Testis (tissue), 2 donors: ENCODE measurements at regions not wholly inside any gene's neighbourhood (a gene's known extent, or its start where the extent isn't known, plus 50 kb on each side); places are given as distances from the start of the nearest gene placed in this dataset.

ENCODE experiments used
- DNase-seq: peaks from one replicate; pipeline ENCODE4 v3.0.0-alpha.2; 2019
- H3K27ac ChIP-seq, 2 donors: fragments of 200-600 bp; sonication (generic); one replicate each; pipeline ENCODE4 v1.5.1; 2019
- H3K27me3 ChIP-seq: fragments of 200-600 bp; sonication (generic); one replicate; pipeline ENCODE4 v1.5.1; 2019
- H3K36me3 ChIP-seq: fragments of 200-600 bp; sonication (generic); one replicate; pipeline ENCODE4 v1.5.1; 2017; ENCODE audit warnings: low read depth; ENCODE audit errors: missing control alignments
- H3K4me1 ChIP-seq: fragments of 200-600 bp; sonication (generic); one replicate; pipeline ENCODE4 v1.5.1; 2019
- H3K4me3 ChIP-seq, 2 donors: fragments of 200-600 bp; sonication (generic); one replicate each; pipeline ENCODE4 v1.5.1; 2017 to 2019
- H3K9me3 ChIP-seq: fragments of 200-600 bp; sonication (generic); one replicate; pipeline ENCODE4 v1.5.1; 2017
- CTCF ChIP-seq, 3 experiments: fragments of 450-650 bp in 2 of 3; fragments of 200-600 bp in 1 of 3; sonication (generic) in 1 of 3; IDR thresholded peaks; one replicate each; pipeline ENCODE4 v1.5.1; 2016 to 2019; ENCODE audit warnings: antibody characterized with exemption in 3 of 3, mild to moderate bottlenecking in 2 of 3, moderate library complexity in 1 of 3
- POLR2A ChIP-seq: fragments of 450-650 bp; IDR thresholded peaks from one replicate; pipeline ENCODE4 v1.6.1; 2017; ENCODE audit warnings: antibody characterized with exemption, mild to moderate bottlenecking, moderate library complexity
- WGBS, 2 donors: methylation state at CpG; one replicate each; pipeline ENCODE4 v1.1.5; 2018; 5-methylcytosine and 5-hydroxymethylcytosine counted together
- intact Hi-C: fragments of 100-400 bp; cut with DNase I; formaldehyde crosslinking; loops from one replicate; pipeline ENCODE4 v1.15.1; 2023; ENCODE audit warnings: low total_unique reads

- 89 to 95% methylated on average over 14 to 21 of the region's 21 CpGs for WGBS, 2 donors
- TF ChIP-seq CTCF (IDR thresholded peaks at IDR 0.05) (no peak), POLR2A (no peak)
- no peaks in the 10 kb centered on the region for H3K36me3 ChIP-seq
- no peaks in the 10 kb centered on the region for H3K4me1 ChIP-seq
- H3K9me3 ChIP-seq, result no peaks in the 10 kb centered on the region
- H3K27me3 ChIP-seq, result no peaks in the 10 kb centered on the region
- intact Hi-C loops, result no loop called here
- no peak overlapping the region for H3K4me3 ChIP-seq
- H3K27ac ChIP-seq, result no peak overlapping the region
- no peak for DNase-seq
Measured at GRCh38 chr4:3669553-3669949, 96.6 kb upstream of the ADRA2C start.

- TF ChIP-seq POLR2A (no peak), CTCF (IDR thresholded peaks at IDR 0.05) (no peak)
- Histone ChIP-seq H3K9me3 (no peaks in the 10 kb centered on the region), H3K27ac (no peak overlapping the region), H3K4me1 (no peaks in the 10 kb centered on the region), H3K36me3 (no peaks in the 10 kb centered on the region), H3K27me3 (no peaks in the 10 kb centered on the region), H3K4me3 (no peak overlapping the region)
- 92 to 94% methylated on average over 6 to 27 of the region's 27 CpGs for WGBS, 2 donors
- intact Hi-C loops, result no loop called here
- DNase-seq, result no peak
Measured at GRCh38 chr4:3668825-3669552, 97.2 kb upstream of the ADRA2C start.

GRCh38 chr4:3667258-3667657 lies 98.9 kb upstream of the ADRA2C start:
- Histone ChIP-seq H3K4me3 (no peak overlapping the region), H3K36me3 (no peaks in the 10 kb centered on the region), H3K9me3 (no peaks in the 10 kb centered on the region), H3K4me1 (no peaks in the 10 kb centered on the region), H3K27ac (no peak overlapping the region), H3K27me3 (no peaks in the 10 kb centered on the region)
- no peak for DNase-seq
- intact Hi-C loops, result no loop called here
- TF ChIP-seq POLR2A (no peak), CTCF (IDR thresholded peaks at IDR 0.05) (no peak)
- 75 to 86% methylated on average over 4 to 7 of the region's 7 CpGs for WGBS, 2 donors

- no peaks in the 10 kb centered on the region for H3K36me3 ChIP-seq
- H3K4me3 ChIP-seq, result no peak overlapping the region
- TF ChIP-seq CTCF (IDR thresholded peaks at IDR 0.05) (no peak), POLR2A (no peak)
- intact Hi-C loops, result no loop called here
- H3K27me3 ChIP-seq, result no peaks in the 10 kb centered on the region
- no peaks in the 10 kb centered on the region for H3K4me1 ChIP-seq
- H3K27ac ChIP-seq, result no peak overlapping the region
- WGBS, 2 donors, result 97 to 99% methylated on average over 6 of the region's 6 CpGs
- H3K9me3 ChIP-seq, result no peaks in the 10 kb centered on the region
- DNase-seq, result no peak
Measured at GRCh38 chr4:3666263-3666662, 99.9 kb upstream of the ADRA2C start.

- TF ChIP-seq POLR2A, result no peak
- TF ChIP-seq CTCF (IDR thresholded peaks at IDR 0.05), result no peak
- H3K36me3 ChIP-seq, result no peaks in the 10 kb centered on the region
- DNase-seq, result no peak
- H3K27ac ChIP-seq, result no peak overlapping the region
- no peak overlapping the region for H3K4me3 ChIP-seq
- intact Hi-C loops, result no loop called here
- H3K9me3 ChIP-seq, result no peaks in the 10 kb centered on the region
- H3K4me1 ChIP-seq, result no peaks in the 10 kb centered on the region
- H3K27me3 ChIP-seq, result no peaks in the 10 kb centered on the region
- 86 to 100% methylated on average over 1 of the region's 1 CpG for WGBS, 2 donors
Measured at GRCh38 chr4:3665360-3665891, 100.8 kb upstream of the ADRA2C start.
